ENCODE measurements at regions not wholly inside any gene's neighbourhood (a gene's known extent, or its start where the extent isn't known, plus 50 kb on each side); places are given as distances from the start of the nearest gene placed in this dataset.

GRCh38 chr2:14148216-14148615 lies 484.3 kb upstream of the LRATD1 start:
- DNase-seq = no peak
- WGBS (ENCODE audit: insufficient coverage, low lambda C conversion rate) = no CpG with 5 or more reads among the region's 1 CpG
- Histone ChIP-seq H3K36me3 (ENCODE audit: control insufficient read depth, insufficient read depth, low read length) (no peaks in the 10 kb centered on the region), H3K4me3 (ENCODE audit: low read length) (no peak overlapping the region), H3K4me1 (ENCODE audit: control insufficient read depth, insufficient read depth, low read length) (no peaks in the 10 kb centered on the region), H3K27me3 (ENCODE audit: control insufficient read depth, insufficient read depth, low read length) (no peaks in the 10 kb centered on the region), H3K27ac (ENCODE audit: low read length) (no peak overlapping the region), H3K9me3 (ENCODE audit: control insufficient read depth, low read depth, low read length) (no peaks in the 10 kb centered on the region)

GRCh38 chr2:14157816-14158215 lies 474.7 kb upstream of the LRATD1 start:
- no peak overlapping the region for H3K27ac ChIP-seq (ENCODE audit: low read length)
- no peak for DNase-seq
- H3K36me3 ChIP-seq (ENCODE audit: control insufficient read depth, insufficient read depth, low read length) = no peaks in the 10 kb centered on the region
- no peak overlapping the region for H3K4me3 ChIP-seq (ENCODE audit: low read length)
- H3K27me3 ChIP-seq (ENCODE audit: control insufficient read depth, insufficient read depth, low read length) = no peaks in the 10 kb centered on the region
- no peaks in the 10 kb centered on the region for H3K4me1 ChIP-seq (ENCODE audit: control insufficient read depth, insufficient read depth, low read length)
- no peaks in the 10 kb centered on the region for H3K9me3 ChIP-seq (ENCODE audit: control insufficient read depth, low read depth, low read length)

- DNase-seq = no peak
- WGBS (ENCODE audit: insufficient coverage, low lambda C conversion rate) = 71% methylated on average over 3 of the region's 3 CpGs
- Histone ChIP-seq H3K36me3 (ENCODE audit: control insufficient read depth, insufficient read depth, low read length) (no peaks in the 10 kb centered on the region), H3K27me3 (ENCODE audit: control insufficient read depth, insufficient read depth, low read length) (no peaks in the 10 kb centered on the region), H3K4me1 (ENCODE audit: control insufficient read depth, insufficient read depth, low read length) (no peaks in the 10 kb centered on the region), H3K4me3 (ENCODE audit: low read length) (no peak overlapping the region), H3K9me3 (ENCODE audit: control insufficient read depth, low read depth, low read length) (peaks cover 11% of the 10 kb centered on the region), H3K27ac (ENCODE audit: low read length) (no peak overlapping the region)
Measured at GRCh38 chr2:14180333-14180732, 452.2 kb upstream of the LRATD1 start.

GRCh38 chr2:14182227-14182946 lies 450.1 kb upstream of the LRATD1 start:
- Histone ChIP-seq H3K9me3 (ENCODE audit: control insufficient read depth, low read depth, low read length) (peaks cover 11% of the 10 kb centered on the region), H3K27ac (ENCODE audit: low read length) (no peak overlapping the region), H3K4me1 (ENCODE audit: control insufficient read depth, insufficient read depth, low read length) (no peaks in the 10 kb centered on the region), H3K27me3 (ENCODE audit: control insufficient read depth, insufficient read depth, low read length) (no peaks in the 10 kb centered on the region), H3K4me3 (ENCODE audit: low read length) (no peak overlapping the region), H3K36me3 (ENCODE audit: control insufficient read depth, insufficient read depth, low read length) (no peaks in the 10 kb centered on the region)
- WGBS (ENCODE audit: insufficient coverage, low lambda C conversion rate) = no CpG with 5 or more reads among the region's 16 CpGs
- no peak for DNase-seq

- H3K27me3 ChIP-seq (ENCODE audit: control insufficient read depth, insufficient read depth, low read length) = no peaks in the 10 kb centered on the region
- peaks cover 11% of the 10 kb centered on the region for H3K9me3 ChIP-seq (ENCODE audit: control insufficient read depth, low read depth, low read length)
- no peak overlapping the region for H3K27ac ChIP-seq (ENCODE audit: low read length)
- WGBS (ENCODE audit: insufficient coverage, low lambda C conversion rate) = 80% methylated on average over 1 of the region's 2 CpGs
- no peaks in the 10 kb centered on the region for H3K36me3 ChIP-seq (ENCODE audit: control insufficient read depth, insufficient read depth, low read length)
- H3K4me3 ChIP-seq (ENCODE audit: low read length) = no peak overlapping the region
- no peak for DNase-seq
- no peaks in the 10 kb centered on the region for H3K4me1 ChIP-seq (ENCODE audit: control insufficient read depth, insufficient read depth, low read length)
Measured at GRCh38 chr2:14185906-14186305, 446.6 kb upstream of the LRATD1 start.

GRCh38 chr2:14188446-14188845 lies 444.1 kb upstream of the LRATD1 start:
- no peaks in the 10 kb centered on the region for H3K9me3 ChIP-seq (ENCODE audit: control insufficient read depth, low read depth, low read length)
- H3K27ac ChIP-seq (ENCODE audit: low read length) = no peak overlapping the region
- DNase-seq = no peak
- H3K4me3 ChIP-seq (ENCODE audit: low read length) = no peak overlapping the region
- no CpG with 5 or more reads among the region's 6 CpGs for WGBS (ENCODE audit: insufficient coverage, low lambda C conversion rate)
- no peaks in the 10 kb centered on the region for H3K36me3 ChIP-seq (ENCODE audit: control insufficient read depth, insufficient read depth, low read length)
- H3K4me1 ChIP-seq (ENCODE audit: control insufficient read depth, insufficient read depth, low read length) = no peaks in the 10 kb centered on the region
- no peaks in the 10 kb centered on the region for H3K27me3 ChIP-seq (ENCODE audit: control insufficient read depth, insufficient read depth, low read length)

DNA sequence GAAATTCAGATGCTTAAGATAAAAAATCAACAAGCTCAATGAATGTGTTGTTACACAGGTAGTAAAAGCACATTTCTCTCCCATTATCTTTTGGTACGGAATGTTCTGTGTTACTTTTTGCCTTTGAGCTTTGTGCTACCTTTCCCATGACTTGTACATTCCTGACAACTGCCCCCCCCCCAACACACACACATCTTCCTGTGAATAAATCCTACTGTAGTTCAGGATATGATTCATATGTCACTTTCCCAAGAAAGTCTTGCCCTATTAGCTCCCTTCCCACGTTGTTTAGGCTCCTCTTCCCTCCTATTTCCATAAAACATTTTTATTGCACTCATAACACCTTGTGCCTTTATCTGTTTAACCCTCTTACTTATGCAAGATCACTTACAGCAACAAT lies 442.6 kb upstream of the LRATD1 start:
- Histone ChIP-seq H3K27ac (ENCODE audit: low read length) (no peak overlapping the region), H3K27me3 (ENCODE audit: control insufficient read depth, insufficient read depth, low read length) (no peaks in the 10 kb centered on the region), H3K36me3 (ENCODE audit: control insufficient read depth, insufficient read depth, low read length) (no peaks in the 10 kb centered on the region), H3K4me1 (ENCODE audit: control insufficient read depth, insufficient read depth, low read length) (no peaks in the 10 kb centered on the region), H3K4me3 (ENCODE audit: low read length) (no peak overlapping the region), H3K9me3 (ENCODE audit: control insufficient read depth, low read depth, low read length) (no peaks in the 10 kb centered on the region)
- no peak for DNase-seq
- WGBS (ENCODE audit: insufficient coverage, low lambda C conversion rate) = 45% methylated on average over 1 of the region's 2 CpGs

- WGBS (ENCODE audit: insufficient coverage, low lambda C conversion rate) = 100% methylated on average over 1 of the region's 1 CpG
Measured at GRCh38 chr2:14194233-14194632, 438.3 kb upstream of the LRATD1 start.

GRCh38 chr2:14197293-14197692 lies 435.2 kb upstream of the LRATD1 start:
- no peaks in the 10 kb centered on the region for H3K36me3 ChIP-seq (ENCODE audit: control insufficient read depth, insufficient read depth, low read length)
- no peak for DNase-seq
- no peak overlapping the region for H3K27ac ChIP-seq (ENCODE audit: low read length)
- H3K4me1 ChIP-seq (ENCODE audit: control insufficient read depth, insufficient read depth, low read length) = no peaks in the 10 kb centered on the region
- H3K9me3 ChIP-seq (ENCODE audit: control insufficient read depth, low read depth, low read length) = no peaks in the 10 kb centered on the region
- H3K4me3 ChIP-seq (ENCODE audit: low read length) = no peak overlapping the region
- 80% methylated on average over 1 of the region's 2 CpGs for WGBS (ENCODE audit: insufficient coverage, low lambda C conversion rate)
- H3K27me3 ChIP-seq (ENCODE audit: control insufficient read depth, insufficient read depth, low read length) = no peaks in the 10 kb centered on the region

More at GRCh38 chr2:14194233-14194632, 438.3 kb upstream of the LRATD1 start:
- Histone ChIP-seq H3K4me1 (ENCODE audit: control insufficient read depth, insufficient read depth, low read length) (no peaks in the 10 kb centered on the region), H3K4me3 (ENCODE audit: low read length) (no peak overlapping the region), H3K36me3 (ENCODE audit: control insufficient read depth, insufficient read depth, low read length) (no peaks in the 10 kb centered on the region), H3K27me3 (ENCODE audit: control insufficient read depth, insufficient read depth, low read length) (no peaks in the 10 kb centered on the region), H3K27ac (ENCODE audit: low read length) (no peak overlapping the region), H3K9me3 (ENCODE audit: control insufficient read depth, low read depth, low read length) (no peaks in the 10 kb centered on the region)
- no peak for DNase-seq

DNA sequence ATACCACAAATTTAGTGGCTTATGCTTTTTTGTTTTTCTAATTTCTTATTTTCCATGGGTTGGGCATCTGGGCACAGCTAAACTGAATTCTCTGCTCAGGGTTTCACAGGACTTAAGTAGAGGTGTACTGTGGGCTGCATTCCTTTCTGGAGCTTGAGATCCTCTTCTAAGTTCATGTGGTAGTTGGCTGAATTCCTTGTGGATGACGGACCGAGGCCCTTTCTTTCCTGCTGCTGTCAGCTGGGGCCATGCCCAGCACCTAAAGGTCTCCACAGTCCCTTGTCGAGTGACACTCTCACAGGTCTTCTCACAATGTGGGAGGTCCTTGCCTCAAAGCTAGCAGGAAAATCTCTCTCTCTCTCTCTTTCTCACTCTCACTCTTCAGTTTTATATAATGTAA lies 433.5 kb upstream of the LRATD1 start:
- DNase-seq = no peak
- no peak overlapping the region for H3K27ac ChIP-seq (ENCODE audit: low read length)
- H3K9me3 ChIP-seq (ENCODE audit: control insufficient read depth, low read depth, low read length) = no peaks in the 10 kb centered on the region
- no peak overlapping the region for H3K4me3 ChIP-seq (ENCODE audit: low read length)
- no CpG with 5 or more reads among the region's 3 CpGs for WGBS (ENCODE audit: insufficient coverage, low lambda C conversion rate)
- no peaks in the 10 kb centered on the region for H3K36me3 ChIP-seq (ENCODE audit: control insufficient read depth, insufficient read depth, low read length)
- H3K4me1 ChIP-seq (ENCODE audit: control insufficient read depth, insufficient read depth, low read length) = no peaks in the 10 kb centered on the region
- H3K27me3 ChIP-seq (ENCODE audit: control insufficient read depth, insufficient read depth, low read length) = no peaks in the 10 kb centered on the region

- H3K4me3 ChIP-seq (ENCODE audit: low read length) = no peak overlapping the region
- DNase-seq = no peak
- no peak overlapping the region for H3K27ac ChIP-seq (ENCODE audit: low read length)
- H3K4me1 ChIP-seq (ENCODE audit: control insufficient read depth, insufficient read depth, low read length) = no peaks in the 10 kb centered on the region
- 91% methylated on average over 2 of the region's 3 CpGs for WGBS (ENCODE audit: insufficient coverage, low lambda C conversion rate)
- no peaks in the 10 kb centered on the region for H3K36me3 ChIP-seq (ENCODE audit: control insufficient read depth, insufficient read depth, low read length)
- no peaks in the 10 kb centered on the region for H3K9me3 ChIP-seq (ENCODE audit: control insufficient read depth, low read depth, low read length)
- H3K27me3 ChIP-seq (ENCODE audit: control insufficient read depth, insufficient read depth, low read length) = no peaks in the 10 kb centered on the region
Measured at GRCh38 chr2:14219306-14219705, 413.2 kb upstream of the LRATD1 start.
